ENCODE measurements at regions not wholly inside any gene's neighbourhood (a gene's known extent, or its start where the extent isn't known, plus 50 kb on each side); places are given as distances from the start of the nearest gene placed in this dataset.

DNA sequence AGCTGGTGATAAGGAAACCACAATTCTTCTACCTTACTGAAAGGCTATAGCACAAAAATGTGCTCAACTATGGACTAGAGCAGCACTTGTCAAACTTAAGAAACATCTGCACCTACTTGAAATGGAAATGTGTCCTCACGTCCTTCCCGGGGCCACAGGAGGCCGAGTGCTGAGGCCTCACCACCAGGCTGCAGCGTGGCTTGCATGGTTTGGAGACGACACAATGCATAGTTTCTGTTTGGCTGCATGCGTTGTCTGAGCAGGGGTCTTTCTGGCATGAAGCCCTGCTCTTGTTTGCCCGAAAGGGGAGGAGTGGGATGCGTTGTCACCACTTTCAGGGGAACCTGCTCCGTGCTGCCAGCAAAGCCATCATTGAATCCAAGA is 228.8 kb downstream of the TTLL2 start:
- TF ChIP-seq, protein P1, sequence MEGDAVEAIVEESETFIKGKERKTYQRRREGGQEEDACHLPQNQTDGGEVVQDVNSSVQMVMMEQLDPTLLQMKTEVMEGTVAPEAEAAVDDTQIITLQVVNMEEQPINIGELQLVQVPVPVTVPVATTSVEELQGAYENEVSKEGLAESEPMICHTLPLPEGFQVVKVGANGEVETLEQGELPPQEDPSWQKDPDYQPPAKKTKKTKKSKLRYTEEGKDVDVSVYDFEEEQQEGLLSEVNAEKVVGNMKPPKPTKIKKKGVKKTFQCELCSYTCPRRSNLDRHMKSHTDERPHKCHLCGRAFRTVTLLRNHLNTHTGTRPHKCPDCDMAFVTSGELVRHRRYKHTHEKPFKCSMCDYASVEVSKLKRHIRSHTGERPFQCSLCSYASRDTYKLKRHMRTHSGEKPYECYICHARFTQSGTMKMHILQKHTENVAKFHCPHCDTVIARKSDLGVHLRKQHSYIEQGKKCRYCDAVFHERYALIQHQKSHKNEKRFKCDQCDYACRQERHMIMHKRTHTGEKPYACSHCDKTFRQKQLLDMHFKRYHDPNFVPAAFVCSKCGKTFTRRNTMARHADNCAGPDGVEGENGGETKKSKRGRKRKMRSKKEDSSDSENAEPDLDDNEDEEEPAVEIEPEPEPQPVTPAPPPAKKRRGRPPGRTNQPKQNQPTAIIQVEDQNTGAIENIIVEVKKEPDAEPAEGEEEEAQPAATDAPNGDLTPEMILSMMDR (IDR thresholded peaks at IDR 0.05; ENCODE audit: low read depth, low read length, poor library complexity, severe bottlenecking), result no peak
- no peak for TF ChIP-seq EZH2phosphoT487 (IDR thresholded peaks at IDR 0.05; ENCODE audit: borderline replicate concordance, low read length)

Measured in DOHH2 (cell line).